Osteocyte (in vitro differentiated cells): ENCODE measurements at regions not wholly inside any gene's neighbourhood (a gene's known extent, or its start where the extent isn't known, plus 50 kb on each side); places are given as distances from the start of the nearest gene placed in this dataset.

Experiments used
- DNase-seq: peaks from one replicate; pipeline ENCODE4 v3.0.0; 2021; ENCODE audit warnings: mixed read lengths; ENCODE audit not compliant: unreplicated experiment; ENCODE audit errors: extremely low spot score
- H3K27ac Mint-ChIP-seq: one replicate; pipeline ENCODE4 v1.8.0; 2021; ENCODE audit warnings: mild to moderate bottlenecking, mixed read lengths; ENCODE audit not compliant: unreplicated experiment
- H3K27me3 Mint-ChIP-seq: one replicate; pipeline ENCODE4 v1.8.0; 2021; ENCODE audit warnings: mixed read lengths; ENCODE audit not compliant: unreplicated experiment
- H3K36me3 Mint-ChIP-seq: one replicate; pipeline ENCODE4 v1.8.0; 2021; ENCODE audit warnings: mixed read lengths; ENCODE audit not compliant: unreplicated experiment
- H3K4me1 Mint-ChIP-seq: one replicate; pipeline ENCODE4 v1.8.0; 2021; ENCODE audit warnings: mixed read lengths; ENCODE audit not compliant: unreplicated experiment
- H3K4me3 Mint-ChIP-seq: one replicate; pipeline ENCODE4 v1.8.0; 2021; ENCODE audit warnings: mild to moderate bottlenecking, moderate library complexity, mixed read lengths; ENCODE audit not compliant: unreplicated experiment
- H3K9me3 Mint-ChIP-seq: one replicate; pipeline ENCODE4 v1.8.0; 2021; ENCODE audit warnings: mixed read lengths; ENCODE audit not compliant: unreplicated experiment
- TF ChIP-seq, protein P1 (sequence below): fragments of 200-600 bp; sonication (generic); IDR thresholded peaks from 2 replicates; pipeline ENCODE4 v1.5.0; 2021; ENCODE audit warnings: antibody characterized with exemption, mild to moderate bottlenecking, moderate library complexity

DNA sequence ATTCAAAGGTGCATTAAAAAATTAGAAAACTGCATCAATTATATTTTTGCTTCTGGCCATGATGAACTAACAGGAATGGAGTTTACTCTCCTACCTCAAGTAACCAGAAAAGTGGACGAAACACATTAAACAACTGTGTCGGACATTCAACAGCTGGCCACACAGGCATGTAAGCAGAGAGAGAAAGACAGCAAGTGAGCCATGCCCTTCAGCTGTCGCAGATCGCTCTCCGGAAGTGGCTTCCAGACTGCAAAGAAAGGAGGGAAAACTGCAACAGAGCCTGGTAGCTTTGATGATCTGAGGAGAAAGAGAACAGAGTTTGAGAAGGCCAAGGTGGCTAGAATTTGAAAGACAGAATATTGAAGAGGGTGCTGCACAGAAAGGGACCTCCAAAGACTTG lies 557.2 kb downstream of the MATN1 start:
- no peak overlapping the region for H3K27ac Mint-ChIP-seq
- H3K27me3 Mint-ChIP-seq = peaks cover 23% of the 10 kb centered on the region
- no peaks in the 10 kb centered on the region for H3K9me3 Mint-ChIP-seq
- DNase-seq = no peak
- TF ChIP-seq, protein P1, sequence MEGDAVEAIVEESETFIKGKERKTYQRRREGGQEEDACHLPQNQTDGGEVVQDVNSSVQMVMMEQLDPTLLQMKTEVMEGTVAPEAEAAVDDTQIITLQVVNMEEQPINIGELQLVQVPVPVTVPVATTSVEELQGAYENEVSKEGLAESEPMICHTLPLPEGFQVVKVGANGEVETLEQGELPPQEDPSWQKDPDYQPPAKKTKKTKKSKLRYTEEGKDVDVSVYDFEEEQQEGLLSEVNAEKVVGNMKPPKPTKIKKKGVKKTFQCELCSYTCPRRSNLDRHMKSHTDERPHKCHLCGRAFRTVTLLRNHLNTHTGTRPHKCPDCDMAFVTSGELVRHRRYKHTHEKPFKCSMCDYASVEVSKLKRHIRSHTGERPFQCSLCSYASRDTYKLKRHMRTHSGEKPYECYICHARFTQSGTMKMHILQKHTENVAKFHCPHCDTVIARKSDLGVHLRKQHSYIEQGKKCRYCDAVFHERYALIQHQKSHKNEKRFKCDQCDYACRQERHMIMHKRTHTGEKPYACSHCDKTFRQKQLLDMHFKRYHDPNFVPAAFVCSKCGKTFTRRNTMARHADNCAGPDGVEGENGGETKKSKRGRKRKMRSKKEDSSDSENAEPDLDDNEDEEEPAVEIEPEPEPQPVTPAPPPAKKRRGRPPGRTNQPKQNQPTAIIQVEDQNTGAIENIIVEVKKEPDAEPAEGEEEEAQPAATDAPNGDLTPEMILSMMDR = no peak
- H3K4me3 Mint-ChIP-seq = no peak overlapping the region
- no peaks in the 10 kb centered on the region for H3K36me3 Mint-ChIP-seq
- H3K4me1 Mint-ChIP-seq = no peaks in the 10 kb centered on the region

DNA sequence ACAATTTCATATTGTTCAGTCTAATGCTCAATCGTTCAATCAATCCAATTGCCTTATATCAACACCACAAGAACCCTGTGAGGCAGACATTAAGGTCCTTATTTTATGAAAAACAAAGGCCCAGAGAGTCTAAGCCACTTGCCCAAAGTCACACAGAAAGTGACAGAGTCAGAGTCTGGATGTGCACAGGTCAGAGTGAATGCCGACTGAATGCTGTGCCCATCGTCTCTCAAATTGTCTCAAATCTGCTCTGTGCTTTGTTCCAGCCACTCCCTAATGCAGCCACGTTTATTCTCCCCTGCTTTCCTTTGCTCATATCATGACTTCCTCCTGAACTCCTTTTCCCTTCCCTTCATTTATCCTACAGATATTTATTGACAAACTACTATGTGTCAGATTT lies 558.3 kb downstream of the MATN1 start:
- Mint-ChIP-seq H3K4me1 (no peaks in the 10 kb centered on the region), H3K27ac (no peak overlapping the region), H3K4me3 (no peak overlapping the region), H3K27me3 (peaks cover 23% of the 10 kb centered on the region), H3K9me3 (no peaks in the 10 kb centered on the region), H3K36me3 (no peaks in the 10 kb centered on the region)
- TF ChIP-seq, protein P1 = no peak
- DNase-seq = no peak

DNA sequence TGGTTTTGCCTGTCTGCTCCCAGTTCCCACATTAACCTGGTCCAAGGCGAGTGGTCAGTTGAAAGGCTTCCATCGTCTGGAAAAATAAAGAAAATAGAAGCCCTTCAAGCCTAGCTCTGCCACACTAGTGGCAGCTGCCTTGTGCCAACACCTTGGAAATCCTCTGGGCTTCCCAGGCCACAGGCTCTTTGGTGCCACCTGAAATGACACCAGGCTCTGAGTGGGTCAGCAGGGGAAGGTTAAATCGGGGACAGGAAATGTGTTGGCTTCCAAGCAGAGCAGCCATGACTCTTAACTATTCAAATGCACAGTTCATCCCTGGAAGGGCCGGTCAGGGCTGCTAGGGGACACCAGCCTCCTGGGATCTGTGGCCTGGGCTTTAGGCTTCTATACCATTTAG lies 558.7 kb downstream of the MATN1 start:
- DNase-seq = no peak
- TF ChIP-seq, protein P1 = no peak
- Mint-ChIP-seq H3K4me3 (no peak overlapping the region), H3K9me3 (no peaks in the 10 kb centered on the region), H3K36me3 (no peaks in the 10 kb centered on the region), H3K27me3 (peaks cover 23% of the 10 kb centered on the region), H3K27ac (no peak overlapping the region), H3K4me1 (no peaks in the 10 kb centered on the region)

- H3K4me1 Mint-ChIP-seq = no peaks in the 10 kb centered on the region
- H3K27me3 Mint-ChIP-seq = peaks cover 14% of the 10 kb centered on the region
- no peak for DNase-seq
- no peak overlapping the region for H3K4me3 Mint-ChIP-seq
- H3K9me3 Mint-ChIP-seq = no peaks in the 10 kb centered on the region
- no peaks in the 10 kb centered on the region for H3K36me3 Mint-ChIP-seq
- H3K27ac Mint-ChIP-seq = no peak overlapping the region
- TF ChIP-seq, protein P1 = no peak
These were observed 560.8 kb downstream of the MATN1 start for GRCh38 chr1:30162565-30162964.

GRCh38 chr1:30161953-30162352 lies 561.4 kb downstream of the MATN1 start:
- TF ChIP-seq, protein P1 = no peak
- H3K4me1 Mint-ChIP-seq = no peaks in the 10 kb centered on the region
- DNase-seq = no peak
- H3K4me3 Mint-ChIP-seq = no peak overlapping the region
- H3K36me3 Mint-ChIP-seq = no peaks in the 10 kb centered on the region
- H3K27ac Mint-ChIP-seq = no peak overlapping the region
- no peaks in the 10 kb centered on the region for H3K9me3 Mint-ChIP-seq
- peaks cover 9% of the 10 kb centered on the region for H3K27me3 Mint-ChIP-seq
